CD4-positive, alpha-beta T cell treated with Interferon alpha-2 for 1 hour (primary cell): ENCODE measurements at regions not wholly inside any gene's neighbourhood (a gene's known extent, or its start where the extent isn't known, plus 50 kb on each side); places are given as distances from the start of the nearest gene placed in this dataset.

ENCODE experiments used
- DNase-seq, 2 donors: peaks; one replicate each; pipeline ENCODE4 v3.0.0-alpha.2; 2020 to 2022

- DNase-seq, result no peak
Observed at GRCh38 chr6:14625173-14625895, 507.8 kb downstream of the CD83 start.

GRCh38 chr6:14626556-14626955, 509.0 kb downstream of the CD83 start:
- no peak for DNase-seq

GRCh38 chr6:14630016-14630415, 512.4 kb downstream of the CD83 start:
- no peak for DNase-seq

- no peak for DNase-seq
Observed at GRCh38 chr6:14633479-14633878, 515.9 kb downstream of the CD83 start.

- DNase-seq, result peak in 1 of 2 donors; percentile 15
Observed at GRCh38 chr6:14634072-14634471, 516.5 kb downstream of the CD83 start.

GRCh38 chr6:14635195-14635594, 517.6 kb downstream of the CD83 start:
- DNase-seq, result peak; percentile 36 to 52

- peak in 1 of 2 donors; percentile 25 for DNase-seq
Observed at GRCh38 chr6:14635934-14636591, 518.5 kb downstream of the CD83 start.

- DNase-seq, result no peak
Observed at GRCh38 chr6:14638435-14638905, 520.9 kb downstream of the CD83 start.

- peak in 1 of 2 donors; percentile 30 for DNase-seq
Observed at GRCh38 chr6:14638906-14639761, 521.6 kb downstream of the CD83 start.

- DNase-seq, result no peak
Observed at GRCh38 chr6:14639983-14640599, 522.5 kb downstream of the CD83 start.

GRCh38 chr6:14640631-14641030, 523.1 kb downstream of the CD83 start:
- DNase-seq, result no peak

GRCh38 chr6:14641423-14642135, 524.0 kb downstream of the CD83 start:
- no peak for DNase-seq

GRCh38 chr6:14642136-14642505, 524.5 kb downstream of the CD83 start:
- no peak for DNase-seq

GRCh38 chr6:14642842-14643241, 525.3 kb downstream of the CD83 start:
- no peak for DNase-seq

- DNase-seq, result no peak
Observed at GRCh38 chr6:14644381-14644780, 526.8 kb downstream of the CD83 start.

- DNase-seq, result no peak
Observed at GRCh38 chr6:14645221-14645620, 527.6 kb downstream of the CD83 start.

GRCh38 chr6:14645841-14646240, 528.3 kb downstream of the CD83 start:
- no peak for DNase-seq

- DNase-seq, result no peak
Observed at GRCh38 chr6:14646371-14646770, 528.8 kb downstream of the CD83 start.

- no peak for DNase-seq
Observed at GRCh38 chr6:14647357-14647756, 529.8 kb downstream of the CD83 start.

GRCh38 chr6:14652536-14652935, 535.0 kb downstream of the CD83 start:
- no peak for DNase-seq

GRCh38 chr6:14655201-14656061, 537.9 kb downstream of the CD83 start:
- no peak for DNase-seq
